Neuron (in vitro differentiated cells): ENCODE measurements at regions not wholly inside any gene's neighbourhood (a gene's known extent, or its start where the extent isn't known, plus 50 kb on each side); places are given as distances from the start of the nearest gene placed in this dataset.
"Not testable (repeated sequence)": the region's sequence is repeated elsewhere in the genome, so short reads cannot be mapped to it uniquely, and the experiment has no call there.

Experiments used
- H2AFZ ChIP-seq: one replicate; pipeline ENCODE4 v1.6.1; 2013; ENCODE audit warnings: low read depth, mild to moderate bottlenecking, inconsistent platforms, low read length, moderate library complexity
- H3K27me3 ChIP-seq: one replicate; pipeline ENCODE4 v1.6.1; 2013; ENCODE audit warnings: low read length; ENCODE audit not compliant: insufficient read depth
- H3K36me3 ChIP-seq: one replicate; pipeline ENCODE4 v1.6.1; 2013; ENCODE audit warnings: low read length; ENCODE audit not compliant: insufficient read depth
- H3K4me1 ChIP-seq: one replicate; pipeline ENCODE4 v1.6.1; 2013; ENCODE audit warnings: low read length; ENCODE audit not compliant: insufficient read depth
- H3K4me3 ChIP-seq: 2 replicates; pipeline ENCODE4 v1.5.1; 2013; ENCODE audit warnings: mild to moderate bottlenecking, low read length, moderate library complexity
- H3K9me3 ChIP-seq: one replicate; pipeline ENCODE4 v1.6.1; 2013; ENCODE audit warnings: low read length

DNA sequence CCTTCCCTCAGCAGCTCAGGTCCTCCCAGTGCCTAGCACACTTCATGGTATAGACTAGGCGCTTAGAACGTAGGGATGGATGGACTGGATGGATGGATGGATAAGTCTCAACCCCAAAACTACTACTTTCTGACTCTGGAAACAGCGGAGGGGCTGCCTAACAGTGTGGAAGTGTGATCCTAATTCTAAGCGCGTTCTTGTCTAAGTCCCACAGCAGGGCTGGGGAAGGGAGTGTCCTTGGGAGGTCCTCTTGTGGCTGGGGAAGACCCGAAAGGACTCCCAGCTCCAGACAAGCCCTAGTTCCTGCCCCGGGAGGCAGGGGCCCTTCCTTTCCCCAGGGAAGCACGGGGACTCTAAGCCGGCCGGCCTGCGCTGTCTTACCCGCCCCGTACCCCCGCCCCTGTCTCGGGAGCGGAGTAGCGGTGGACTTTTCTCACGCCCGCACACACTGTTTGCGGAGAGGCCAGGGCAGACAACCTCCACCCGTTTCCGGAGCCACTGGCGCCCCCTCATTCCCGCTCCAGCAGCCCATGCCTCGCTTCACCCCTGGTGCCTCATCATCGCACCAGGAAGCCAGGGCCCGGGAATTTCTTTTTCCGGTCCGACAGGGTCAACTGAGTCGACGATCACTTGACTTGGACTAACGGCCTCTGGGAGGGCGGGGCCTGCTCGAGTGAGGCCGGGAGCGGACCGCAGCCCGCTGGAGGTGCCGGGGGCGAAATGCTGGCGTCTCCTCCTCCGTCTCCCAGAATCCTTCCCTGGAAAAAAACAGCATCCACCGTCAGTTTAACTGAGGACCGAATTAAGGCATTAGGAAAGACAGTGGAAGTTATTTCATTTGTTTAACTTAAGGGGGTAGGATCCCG lies 133.3 kb downstream of the TBC1D2B start:
- peak overlapping the region; percentile 47 for H3K4me3 ChIP-seq
- H2AFZ ChIP-seq: peak overlapping the region; percentile 41
- H3K9me3 ChIP-seq: no peaks in the 10 kb centered on the region
- no peaks in the 10 kb centered on the region for H3K36me3 ChIP-seq
- H3K4me1 ChIP-seq: no peaks in the 10 kb centered on the region
- H3K27me3 ChIP-seq: no peaks in the 10 kb centered on the region

DNA sequence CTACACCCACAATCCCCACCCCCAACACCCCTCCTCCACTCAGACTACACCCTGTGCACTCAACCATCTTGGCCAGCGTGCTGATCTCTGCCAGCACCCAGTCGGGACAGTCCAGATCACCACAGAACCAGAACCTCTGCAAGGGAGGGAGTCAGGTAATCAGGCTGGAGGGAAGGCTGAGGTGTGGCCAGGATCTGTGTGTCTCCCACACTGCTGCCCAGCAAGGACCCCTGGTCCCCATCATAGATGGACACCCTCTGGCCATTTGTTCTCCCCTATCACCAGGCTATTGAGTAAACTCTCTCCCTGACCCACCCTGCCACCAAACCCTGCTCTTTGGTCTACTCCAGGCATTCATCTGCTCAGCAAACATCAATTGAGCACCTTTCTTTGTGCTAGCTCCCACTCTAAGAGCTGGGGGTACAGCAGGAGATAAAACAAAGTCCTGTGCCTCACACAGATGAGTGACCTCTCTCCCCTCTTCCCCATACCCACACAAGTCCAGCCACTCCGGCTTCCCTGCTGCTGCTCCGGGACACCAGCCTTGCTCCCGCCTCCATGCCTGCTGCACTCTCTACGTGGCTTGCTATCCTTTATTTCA lies 134.8 kb downstream of the TBC1D2B start:
- H3K27me3 ChIP-seq: no peaks in the 10 kb centered on the region
- H2AFZ ChIP-seq: no peak overlapping the region
- H3K4me1 ChIP-seq: no peaks in the 10 kb centered on the region

DNA sequence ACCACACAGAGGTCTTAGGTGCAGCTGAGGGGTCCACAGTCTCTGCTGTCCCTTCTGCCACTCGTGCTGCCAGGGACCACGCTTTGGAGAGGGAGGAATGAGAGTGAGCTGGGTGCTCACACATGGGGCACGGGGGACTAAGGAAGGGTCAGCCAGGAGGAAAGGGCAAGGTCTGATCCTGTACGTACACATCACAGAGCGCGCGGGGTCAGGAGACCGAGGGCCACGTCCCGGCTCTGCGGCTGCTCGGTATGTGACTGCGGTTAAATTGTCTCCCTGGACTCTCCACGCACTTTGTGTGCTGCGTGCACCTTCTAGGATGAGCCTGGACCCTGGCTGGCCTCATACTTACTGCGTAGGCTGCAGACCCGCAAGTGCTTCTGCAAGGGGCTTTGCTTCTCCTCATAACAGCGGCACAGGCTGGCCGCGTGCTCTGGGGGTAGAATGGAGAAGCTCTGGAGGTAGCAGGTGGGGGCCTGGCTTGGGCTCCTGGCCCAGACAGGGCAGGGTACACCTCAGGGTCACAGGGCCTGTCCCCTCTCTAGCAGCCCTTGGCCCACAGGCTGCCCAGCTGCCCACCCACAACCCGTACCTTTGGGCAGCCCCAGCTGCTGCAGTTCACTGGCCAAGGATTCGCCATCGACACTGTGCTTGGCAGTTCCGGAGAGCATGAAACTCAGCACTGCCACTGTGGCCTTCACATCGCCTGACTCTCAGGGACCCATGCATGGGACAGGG lies 136.3 kb downstream of the TBC1D2B start:
- not testable (repeated sequence) for H3K27me3 ChIP-seq, H3K4me1 ChIP-seq, H3K4me3 ChIP-seq, H3K36me3 ChIP-seq, H3K9me3 ChIP-seq, H2AFZ ChIP-seq

More for the DNA sequence above, 134.8 kb downstream of the TBC1D2B start:
- Histone ChIP-seq H3K36me3 (no peaks in the 10 kb centered on the region), H3K9me3 (no peaks in the 10 kb centered on the region), H3K4me3 (no peak overlapping the region)

DNA sequence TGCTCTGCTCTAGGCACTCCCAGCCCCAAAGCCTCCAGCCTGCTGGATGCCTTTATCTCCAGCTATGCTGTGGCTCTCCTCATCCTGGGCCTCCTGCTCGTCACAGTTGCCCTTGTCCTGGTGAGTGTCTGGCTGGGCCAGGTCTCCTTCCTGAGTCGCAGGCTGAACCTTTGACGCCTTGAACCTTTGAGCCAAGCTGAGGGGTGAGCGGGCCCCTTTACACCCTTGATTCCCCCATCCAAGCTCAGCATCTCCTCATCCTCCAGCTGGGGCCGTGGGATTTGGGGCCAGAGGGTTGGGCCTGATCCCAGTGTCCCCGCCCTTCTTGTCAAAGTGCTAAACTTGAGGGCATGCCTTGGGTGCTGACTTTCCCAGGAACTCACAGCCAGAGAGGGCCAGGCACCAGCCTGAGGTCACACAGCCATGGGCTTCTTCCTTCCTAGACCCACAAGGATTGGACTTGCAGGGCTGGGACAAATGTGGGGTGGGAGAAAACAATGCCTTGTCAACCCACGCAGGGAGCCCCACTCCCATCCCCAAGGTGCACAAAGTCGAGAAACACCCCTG lies 137.0 kb downstream of the TBC1D2B start:
- no peak overlapping the region for H3K4me3 ChIP-seq
- H3K9me3 ChIP-seq: no peaks in the 10 kb centered on the region
- H2AFZ ChIP-seq: no peak overlapping the region
- H3K4me1 ChIP-seq: no peaks in the 10 kb centered on the region
- no peaks in the 10 kb centered on the region for H3K27me3 ChIP-seq
- no peaks in the 10 kb centered on the region for H3K36me3 ChIP-seq

DNA sequence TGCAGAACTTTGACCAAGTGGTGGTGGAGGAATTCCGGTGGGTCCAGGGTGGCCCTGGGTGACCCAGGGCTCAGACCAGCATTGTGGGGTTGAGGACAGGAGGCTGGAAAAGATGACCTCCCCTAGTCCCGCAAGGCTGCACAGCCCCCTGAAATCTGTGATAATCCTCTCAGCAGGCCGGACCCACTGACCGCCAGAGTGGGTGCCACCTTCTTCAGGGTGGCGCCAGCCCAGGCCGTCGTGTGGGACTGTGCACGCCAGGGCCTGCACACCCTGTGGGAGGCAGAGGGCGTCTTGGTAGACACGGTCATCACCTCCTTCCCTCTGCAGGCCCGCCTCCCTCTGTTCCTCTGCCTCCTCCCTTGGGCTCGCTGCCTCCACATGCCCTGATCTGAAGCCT lies 137.7 kb downstream of the TBC1D2B start:
- H3K27me3 ChIP-seq: no peaks in the 10 kb centered on the region
- no peak overlapping the region for H3K4me3 ChIP-seq
- H3K9me3 ChIP-seq: no peaks in the 10 kb centered on the region

DNA sequence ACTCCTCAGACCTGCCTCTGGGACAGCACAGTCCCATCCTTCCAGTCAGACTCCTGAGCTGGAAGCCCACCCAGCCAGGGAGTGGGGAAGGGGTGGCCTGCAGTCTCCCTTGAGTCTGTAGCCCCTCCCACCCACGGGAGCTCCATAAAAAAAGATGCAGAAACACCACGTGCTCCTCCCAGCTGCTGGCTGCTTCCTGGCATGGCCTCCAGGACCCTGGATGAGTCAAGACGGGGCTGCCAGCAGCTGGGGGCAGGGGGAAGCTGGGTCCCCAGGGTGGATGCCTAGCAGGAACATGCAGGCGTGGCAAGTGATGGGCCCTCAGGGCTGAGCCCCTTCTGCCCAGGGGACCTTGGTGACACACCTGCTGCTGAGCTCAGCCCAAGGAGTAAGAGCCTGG lies 138.5 kb downstream of the TBC1D2B start:
- H2AFZ ChIP-seq, H3K27me3 ChIP-seq: not testable (repeated sequence)

More for the DNA sequence above, 137.7 kb downstream of the TBC1D2B start:
- no peak overlapping the region for H2AFZ ChIP-seq
- no peaks in the 10 kb centered on the region for H3K4me1 ChIP-seq
- H3K36me3 ChIP-seq: no peaks in the 10 kb centered on the region

DNA sequence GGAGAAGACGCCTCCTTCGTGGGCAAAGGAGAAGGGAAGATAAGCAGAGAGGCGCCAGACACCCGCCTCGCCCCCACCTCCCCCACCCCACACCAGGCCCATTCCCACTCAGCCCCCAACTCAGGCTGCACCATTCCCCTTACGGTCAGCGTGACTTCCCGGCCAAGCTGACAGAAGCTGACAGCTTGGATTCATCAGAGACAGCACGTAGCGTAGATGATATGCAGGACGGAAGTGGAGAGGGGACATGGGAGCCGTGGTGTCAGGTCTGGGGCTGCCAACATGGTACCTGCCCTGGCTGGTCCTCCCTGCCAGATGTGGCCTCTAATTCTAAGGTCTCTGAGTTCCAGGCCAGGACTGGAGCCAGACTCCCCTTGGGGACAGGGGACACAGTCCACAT lies 139.0 kb downstream of the TBC1D2B start:
- H3K4me1 ChIP-seq, H3K27me3 ChIP-seq, H3K9me3 ChIP-seq, H2AFZ ChIP-seq, H3K36me3 ChIP-seq, H3K4me3 ChIP-seq: not testable (repeated sequence)

More for the DNA sequence above, 138.5 kb downstream of the TBC1D2B start:
- not testable (repeated sequence) for H3K4me3 ChIP-seq, H3K9me3 ChIP-seq, H3K4me1 ChIP-seq, H3K36me3 ChIP-seq

DNA sequence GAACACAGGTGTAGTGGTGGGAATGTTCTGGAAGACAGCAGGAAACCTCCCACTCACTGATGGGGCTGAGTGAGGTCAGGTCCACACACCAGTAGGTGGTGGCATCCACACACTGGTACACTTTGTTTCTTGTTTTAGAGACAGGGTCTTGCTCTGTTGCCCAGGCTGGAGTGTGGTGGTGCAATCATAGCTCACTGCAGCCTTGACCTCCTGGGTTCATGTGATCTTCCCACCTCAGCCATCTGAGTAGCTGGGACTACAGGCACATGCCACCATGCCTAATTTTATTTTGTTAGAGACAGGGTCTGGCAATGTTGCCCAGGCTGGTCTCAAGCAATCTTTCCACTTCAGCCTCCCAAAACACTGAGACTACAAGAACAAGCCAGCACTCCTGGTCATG lies 140.9 kb downstream of the TBC1D2B start:
- not testable (repeated sequence) for H3K4me3 ChIP-seq, H3K4me1 ChIP-seq, H3K27me3 ChIP-seq, H3K36me3 ChIP-seq, H3K9me3 ChIP-seq, H2AFZ ChIP-seq

DNA sequence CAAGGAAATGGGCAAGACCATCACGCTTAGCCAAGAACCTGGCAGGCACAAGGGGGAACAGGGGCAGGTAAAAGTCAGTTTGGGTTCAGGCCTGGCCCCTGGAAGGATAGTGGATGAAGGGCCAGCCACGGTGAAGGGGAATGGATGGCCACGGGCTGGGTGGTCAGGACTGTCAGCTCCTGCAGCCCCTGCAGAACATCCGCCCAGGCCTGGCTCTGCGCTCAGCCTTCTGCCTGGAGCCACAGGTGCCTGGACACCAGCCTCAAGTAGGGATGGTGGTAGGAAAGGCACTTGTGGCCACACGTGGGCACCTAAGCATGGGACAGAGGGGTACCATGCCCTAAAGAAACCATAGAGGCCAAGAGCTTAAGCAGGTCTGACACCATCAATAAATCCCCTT lies 143.0 kb downstream of the TBC1D2B start:
- H3K4me3 ChIP-seq, H3K36me3 ChIP-seq, H3K4me1 ChIP-seq, H3K27me3 ChIP-seq, H3K9me3 ChIP-seq, H2AFZ ChIP-seq: not testable (repeated sequence)

DNA sequence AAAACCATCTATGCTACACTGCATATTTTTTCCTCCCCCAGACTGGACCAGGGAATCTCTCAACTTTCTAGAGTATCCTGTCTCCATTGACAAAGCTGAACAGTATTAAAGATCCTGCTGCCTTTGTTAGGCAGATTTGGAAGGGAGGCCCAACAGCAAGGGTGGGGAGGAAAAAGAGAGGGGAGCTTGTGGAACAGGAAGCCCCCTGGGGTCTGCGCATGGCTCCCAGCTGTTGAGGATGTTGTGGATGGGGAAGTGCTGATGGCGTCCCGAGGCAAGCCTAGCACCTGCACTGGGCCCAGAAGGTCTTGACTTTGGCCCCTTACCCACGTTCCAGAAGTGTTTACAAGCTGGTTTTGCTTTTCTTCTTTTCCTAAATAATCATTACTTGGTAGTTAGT lies 146.6 kb downstream of the TBC1D2B start:
- H3K9me3 ChIP-seq, H3K4me1 ChIP-seq, H3K36me3 ChIP-seq, H3K27me3 ChIP-seq, H3K4me3 ChIP-seq, H2AFZ ChIP-seq: not testable (repeated sequence)

DNA sequence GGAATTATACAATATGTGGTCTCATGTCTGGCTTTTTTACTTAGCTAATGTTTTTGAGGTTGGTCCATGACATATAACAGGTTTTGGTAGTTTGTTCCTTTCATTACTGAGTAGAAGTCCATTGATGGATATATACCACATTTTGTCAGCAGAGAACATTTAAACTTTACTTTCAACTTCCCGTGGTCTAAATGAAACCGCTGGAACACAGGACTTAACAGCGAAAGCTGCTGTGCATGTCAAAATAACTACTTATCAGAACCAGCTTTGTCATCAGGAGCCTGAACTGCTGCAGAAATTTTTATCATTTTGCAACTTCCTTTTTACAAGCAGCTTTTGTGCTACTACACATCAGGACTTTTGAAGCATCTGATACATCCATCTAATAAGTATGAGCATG lies 147.0 kb downstream of the TBC1D2B start:
- H2AFZ ChIP-seq, H3K4me3 ChIP-seq, H3K9me3 ChIP-seq, H3K27me3 ChIP-seq, H3K36me3 ChIP-seq, H3K4me1 ChIP-seq: not testable (repeated sequence)

DNA sequence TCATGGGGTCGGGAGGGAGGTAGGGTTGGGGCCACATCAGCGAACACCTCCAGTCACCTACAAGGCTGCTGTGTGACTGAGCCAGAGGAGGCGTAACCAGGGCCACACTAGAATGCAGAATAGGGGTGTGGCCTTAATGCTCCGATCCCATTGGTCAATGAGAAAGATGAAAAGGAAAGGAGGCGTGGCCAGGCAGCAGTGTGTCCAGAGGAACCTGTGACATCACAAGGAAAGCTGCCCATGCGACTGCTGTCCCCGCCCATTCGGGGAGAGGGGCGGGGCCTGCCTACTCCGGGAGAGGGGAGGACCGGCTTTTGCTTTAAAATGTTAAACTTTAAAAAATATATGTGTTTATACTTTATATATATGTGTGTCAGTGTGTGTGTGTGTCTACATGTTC lies 150.7 kb downstream of the TBC1D2B start:
- H3K27me3 ChIP-seq, H2AFZ ChIP-seq, H3K4me3 ChIP-seq, H3K4me1 ChIP-seq, H3K9me3 ChIP-seq, H3K36me3 ChIP-seq: not testable (repeated sequence)

DNA sequence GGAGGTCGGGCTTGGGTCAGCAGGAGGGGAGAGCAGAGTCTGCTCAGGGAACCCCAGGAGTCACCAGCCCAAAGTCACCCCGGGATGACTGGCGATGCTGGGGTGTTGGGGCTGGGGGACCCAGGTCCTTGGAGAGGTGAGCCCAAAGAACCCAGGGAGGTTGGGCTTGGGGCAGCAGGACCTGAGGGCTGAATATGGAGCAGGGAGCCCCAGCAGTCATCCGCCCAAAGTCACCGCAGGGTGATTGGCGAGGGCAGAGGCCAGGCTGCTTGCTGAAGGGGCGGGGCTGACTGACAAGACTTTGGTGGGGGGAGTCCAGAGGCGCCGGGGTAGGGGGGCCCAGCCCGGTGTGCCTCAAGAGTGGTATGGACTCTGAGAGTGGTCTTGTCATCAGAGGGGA lies 151.2 kb downstream of the TBC1D2B start:
- not testable (repeated sequence) for H3K4me3 ChIP-seq, H3K36me3 ChIP-seq

More for the DNA sequence above, 151.2 kb downstream of the TBC1D2B start:
- not testable (repeated sequence) for H3K9me3 ChIP-seq, H2AFZ ChIP-seq, H3K4me1 ChIP-seq, H3K27me3 ChIP-seq
